LoVo (cell line): ENCODE measurements at regions not wholly inside any gene's neighbourhood (a gene's known extent, or its start where the extent isn't known, plus 50 kb on each side); places are given as distances from the start of the nearest gene placed in this dataset.

Source experiments
- DNase-seq: peaks from one replicate; pipeline ENCODE4 v3.0.0-alpha.2; 2016; ENCODE audit warnings: low spot score

DNA sequence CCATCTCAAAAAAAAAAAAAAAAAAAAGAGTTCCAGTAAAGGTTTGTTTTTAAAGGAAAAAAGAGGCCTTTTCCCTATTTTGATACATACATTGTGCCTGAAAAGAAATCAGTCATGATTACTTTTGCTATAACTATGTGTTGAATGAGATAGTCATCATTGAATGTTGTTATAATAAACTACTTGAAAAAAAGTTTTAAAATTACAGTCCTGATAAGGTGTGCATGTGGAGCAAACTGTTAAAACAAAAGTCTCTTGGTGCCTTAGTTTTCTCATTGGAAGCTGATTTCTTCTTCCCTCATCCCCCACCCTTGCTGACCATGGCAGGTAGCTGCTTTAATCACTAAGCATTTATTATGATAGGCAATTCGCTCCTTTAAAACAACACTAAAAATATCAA, 172.3 kb upstream of the TBCA start:
- DNase-seq, result no peak

- DNase-seq, result no peak
These were observed 170.9 kb upstream of the TBCA start for GRCh38 chr5:77947041-77947428.

GRCh38 chr5:77946381-77947040, 170.4 kb upstream of the TBCA start:
- DNase-seq, result no peak

DNA sequence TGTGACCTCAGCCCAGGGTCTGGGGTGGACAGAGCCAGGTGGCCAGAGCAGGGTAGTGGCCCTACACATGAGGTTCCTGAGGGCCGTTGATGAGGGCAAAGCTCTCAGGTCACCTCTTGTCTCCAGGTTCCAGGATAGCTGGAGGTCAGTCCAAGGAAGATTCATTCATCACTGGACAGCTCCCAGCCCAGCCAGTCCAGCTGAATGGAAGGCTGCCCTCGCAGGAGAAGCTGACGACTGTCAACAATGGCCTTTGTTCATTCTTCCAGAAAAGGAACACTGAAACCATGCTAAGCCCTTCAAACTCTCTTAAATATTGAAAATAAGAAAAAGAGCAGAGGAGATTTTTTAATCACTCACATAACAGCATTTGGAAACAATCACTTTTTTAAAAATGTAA, 169.7 kb upstream of the TBCA start:
- no peak for DNase-seq

DNA sequence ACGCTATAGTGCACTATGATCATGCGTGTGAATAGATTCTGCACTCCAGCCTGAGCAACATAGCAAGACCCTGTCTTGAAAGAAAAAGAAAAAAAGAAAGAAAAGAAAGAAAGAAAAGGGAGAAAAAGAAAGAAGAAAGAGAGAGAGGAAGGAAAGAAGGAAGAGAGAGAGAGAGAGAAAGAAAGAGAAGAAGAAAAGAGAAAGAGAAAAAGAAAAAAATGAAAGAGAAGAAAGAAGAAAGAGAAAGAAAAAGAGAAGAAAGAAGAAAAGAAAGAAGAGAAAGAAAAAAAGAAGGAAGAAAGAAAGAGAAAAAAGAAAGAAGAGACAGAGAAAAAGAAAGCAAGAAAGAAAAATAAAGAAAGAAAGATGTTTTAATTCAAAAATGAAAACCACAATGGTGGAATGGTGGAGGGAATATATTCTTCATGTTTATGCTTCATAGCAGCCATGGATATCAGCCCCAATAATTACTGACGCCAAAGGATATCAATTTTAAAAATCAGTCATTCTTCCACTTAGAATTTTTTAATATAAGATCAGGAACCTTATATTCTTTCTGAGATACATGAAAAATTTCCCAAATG, 168.7 kb upstream of the TBCA start:
- DNase-seq, result no peak

- DNase-seq, result no peak
These were observed 167.7 kb upstream of the TBCA start for GRCh38 chr5:77943851-77944250.

DNA sequence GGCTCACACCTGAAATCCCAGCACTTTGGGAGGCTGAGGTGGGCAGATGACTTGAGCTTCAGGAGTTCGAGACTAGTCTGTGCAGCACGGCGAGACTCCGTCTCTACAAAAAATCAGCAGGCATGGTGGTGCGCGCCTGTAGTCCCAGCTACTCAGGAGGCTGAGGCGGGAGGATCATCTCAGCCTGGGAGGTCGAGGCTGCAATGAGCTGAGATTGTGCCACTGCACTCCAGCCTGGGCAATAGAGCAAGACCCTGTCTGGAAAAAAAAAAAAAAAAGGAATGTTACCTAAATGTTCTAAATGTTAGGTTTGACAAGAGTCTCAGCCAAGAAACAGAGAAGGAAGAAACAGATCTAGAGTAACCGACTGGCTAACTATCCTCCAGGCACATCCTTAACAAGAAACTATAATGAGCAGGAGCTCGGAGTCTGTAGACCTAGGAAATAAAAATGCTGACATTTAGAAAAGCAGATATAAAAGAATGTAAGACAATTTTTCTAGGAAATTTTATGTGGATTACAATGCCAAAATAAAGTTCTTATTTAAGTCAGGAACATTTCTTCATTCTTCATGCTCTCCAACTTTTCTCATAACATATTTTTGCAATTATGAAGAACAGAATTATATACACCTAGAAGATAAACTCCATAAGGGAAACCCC, 166.6 kb upstream of the TBCA start:
- no peak for DNase-seq

DNA sequence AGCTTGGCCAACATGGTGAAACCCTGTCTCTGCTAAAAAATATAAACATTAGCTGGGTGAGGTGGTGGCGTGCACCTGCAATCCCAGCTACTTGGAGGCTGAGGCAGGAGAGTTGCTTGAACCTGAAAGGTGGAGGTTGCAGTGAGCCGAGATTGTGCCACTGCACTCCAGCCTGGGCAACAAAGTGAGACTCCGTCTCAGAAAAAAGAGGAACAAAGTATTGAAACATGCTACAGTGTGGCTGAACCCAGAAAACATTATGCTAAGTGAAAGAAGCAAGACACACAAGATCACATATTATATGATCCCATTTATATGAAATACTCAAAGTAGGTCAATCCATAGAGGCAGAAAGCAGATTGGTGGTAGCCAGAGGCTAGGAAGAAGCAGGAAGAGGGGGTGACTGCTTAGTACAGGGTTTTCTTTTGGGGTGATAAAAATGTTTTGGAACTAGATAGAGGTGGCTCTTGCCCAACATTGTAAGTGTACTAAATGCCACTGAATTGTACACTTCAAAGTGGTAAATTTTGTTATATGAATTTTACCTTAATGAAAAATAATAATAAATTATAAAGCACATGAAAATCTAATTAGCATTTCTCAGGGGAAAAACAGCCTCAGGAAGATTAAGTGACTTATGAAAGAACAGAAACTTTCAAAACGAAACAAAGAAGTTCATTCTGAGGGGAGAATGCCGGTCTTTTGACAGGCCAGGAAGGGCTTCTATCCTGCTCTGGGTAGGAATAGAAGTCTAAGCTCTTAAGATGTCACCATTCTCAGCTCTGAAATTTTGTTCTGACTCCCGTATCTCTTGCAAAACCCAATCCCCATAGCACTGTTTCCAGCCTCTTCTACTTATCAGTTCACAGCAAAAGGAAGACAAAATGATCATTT, 161.1 kb upstream of the TBCA start:
- no peak for DNase-seq

DNA sequence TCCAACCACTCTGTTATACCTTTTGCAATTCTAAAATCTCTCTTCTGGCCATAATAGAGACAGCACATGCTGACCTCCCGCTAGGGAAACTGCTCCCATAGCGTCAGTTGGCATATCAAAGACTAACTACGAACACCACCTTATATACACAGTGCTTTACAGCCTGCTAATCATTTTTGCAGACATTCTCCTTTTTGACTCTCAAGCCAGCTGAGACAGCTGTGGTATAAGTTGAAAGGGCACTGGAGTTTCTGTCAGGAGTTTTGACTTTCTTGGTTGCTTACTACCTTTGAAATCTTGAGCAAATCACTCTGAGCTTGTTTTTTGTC, 160.2 kb upstream of the TBCA start:
- DNase-seq, result no peak

- no peak for DNase-seq
These were observed 159.6 kb upstream of the TBCA start for GRCh38 chr5:77935506-77936364.

DNA sequence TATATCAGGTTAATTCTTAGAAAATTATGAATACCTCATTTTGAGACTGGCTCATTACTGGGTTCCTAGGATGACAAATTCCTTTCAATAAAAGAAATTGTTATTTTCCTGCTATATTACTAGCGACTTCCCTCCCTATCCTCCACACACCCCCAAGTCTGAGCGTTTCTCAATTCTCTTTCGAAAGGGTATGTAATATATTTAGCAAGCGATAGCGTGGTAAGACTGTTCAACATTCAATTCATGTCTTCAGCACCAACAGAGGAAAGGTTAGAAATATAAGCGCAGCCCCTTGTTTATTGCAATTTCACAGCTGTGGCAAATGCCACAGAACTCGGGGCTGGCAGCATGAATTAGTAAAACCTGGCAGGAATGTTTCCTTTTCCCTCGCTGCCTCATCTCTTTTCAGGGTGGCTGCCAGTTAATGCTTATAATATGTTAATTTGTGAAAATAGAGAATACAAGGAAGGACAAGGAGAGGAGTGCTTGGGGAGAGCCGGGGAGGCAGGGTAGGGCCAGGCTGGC, 152.7 kb upstream of the TBCA start:
- DNase-seq, result no peak

DNA sequence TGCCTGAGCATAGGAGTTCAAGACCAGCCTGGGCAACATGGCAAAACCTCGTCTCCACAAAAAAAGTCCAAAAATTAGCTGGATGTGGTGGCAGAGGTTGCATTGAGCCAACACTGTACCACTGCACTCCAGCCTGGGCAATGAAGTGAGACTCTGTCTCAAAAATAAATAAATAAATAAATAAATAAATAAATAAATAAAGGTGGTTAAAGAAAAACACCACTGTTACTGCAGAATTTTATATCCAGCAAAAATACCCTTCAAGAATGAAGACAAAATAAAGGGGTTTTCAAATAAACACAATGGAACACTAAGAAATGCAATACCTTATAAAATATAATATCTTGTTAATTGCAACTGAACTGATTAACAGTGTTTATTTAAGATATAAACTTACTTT, 150.2 kb upstream of the TBCA start:
- no peak for DNase-seq

DNA sequence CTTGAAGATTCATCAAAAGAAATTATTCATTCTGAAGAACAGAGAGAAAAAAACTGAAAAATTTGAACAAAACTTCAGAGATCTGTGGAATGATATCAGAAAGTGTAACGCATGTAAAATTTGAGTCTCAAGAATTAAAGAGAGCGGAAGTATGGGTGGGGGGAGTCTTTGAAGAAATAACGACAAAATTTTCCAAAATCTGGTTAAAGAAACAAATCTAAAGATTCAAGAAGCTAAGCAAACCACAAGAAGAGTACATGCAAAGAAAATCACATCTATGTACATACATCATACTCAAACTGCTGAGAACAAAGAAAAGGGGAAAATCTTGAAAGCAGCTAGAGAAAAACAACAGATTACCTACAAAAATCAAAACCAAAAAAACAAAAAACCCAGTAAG, 149.4 kb upstream of the TBCA start:
- no peak for DNase-seq

DNA sequence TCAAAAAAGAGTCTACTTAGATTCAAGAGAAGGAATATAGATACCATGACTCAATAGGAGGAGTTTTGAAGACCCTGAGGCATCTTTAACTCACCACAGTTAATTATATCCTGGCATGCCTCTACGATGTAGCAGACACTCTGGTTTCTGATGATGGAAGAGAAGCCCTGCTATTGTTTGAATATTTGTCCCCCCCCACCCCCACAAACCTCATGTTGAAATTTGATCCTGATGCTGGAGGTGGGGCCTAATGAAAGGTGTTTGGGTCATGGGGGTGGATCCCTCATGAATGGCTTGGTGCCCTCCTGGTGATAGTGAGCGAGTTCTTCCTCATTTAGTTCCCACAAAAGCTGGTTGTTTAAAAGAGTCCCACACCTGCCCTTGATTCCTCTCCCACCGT, 147.9 kb upstream of the TBCA start:
- DNase-seq, result no peak

GRCh38 chr5:77923666-77924065, 147.5 kb upstream of the TBCA start:
- DNase-seq, result no peak

DNA sequence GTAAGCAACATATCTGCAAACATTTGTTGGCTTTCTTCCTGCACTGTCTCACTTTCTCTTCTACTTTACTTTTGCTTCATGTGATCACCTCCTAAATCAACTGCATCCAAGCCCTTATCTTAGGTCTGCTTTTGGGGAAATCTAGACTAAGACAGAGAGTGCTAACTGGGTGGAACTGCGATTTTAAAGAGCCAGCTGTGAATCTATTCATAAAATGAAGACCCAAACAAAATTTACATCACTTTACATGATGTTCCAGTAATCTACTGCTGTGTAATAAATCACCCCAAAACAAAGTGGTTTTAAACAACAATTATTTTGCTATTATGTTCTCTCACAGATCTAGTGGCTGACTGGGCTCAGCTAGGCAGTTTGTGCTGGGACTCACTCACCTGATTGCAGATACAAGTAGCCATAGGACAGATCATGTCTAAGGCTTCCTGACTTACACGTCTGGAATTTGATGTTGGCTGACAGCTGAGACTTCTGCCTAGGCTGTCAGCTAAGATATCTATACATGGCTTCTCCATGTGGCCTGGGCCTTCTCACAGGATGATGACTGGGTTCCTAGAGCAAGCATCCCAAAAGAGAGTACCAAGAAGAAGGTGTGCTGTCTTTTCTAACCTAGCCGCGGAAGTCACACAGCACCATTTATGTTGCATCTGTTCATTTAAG, 145.1 kb upstream of the TBCA start:
- DNase-seq, result no peak

DNA sequence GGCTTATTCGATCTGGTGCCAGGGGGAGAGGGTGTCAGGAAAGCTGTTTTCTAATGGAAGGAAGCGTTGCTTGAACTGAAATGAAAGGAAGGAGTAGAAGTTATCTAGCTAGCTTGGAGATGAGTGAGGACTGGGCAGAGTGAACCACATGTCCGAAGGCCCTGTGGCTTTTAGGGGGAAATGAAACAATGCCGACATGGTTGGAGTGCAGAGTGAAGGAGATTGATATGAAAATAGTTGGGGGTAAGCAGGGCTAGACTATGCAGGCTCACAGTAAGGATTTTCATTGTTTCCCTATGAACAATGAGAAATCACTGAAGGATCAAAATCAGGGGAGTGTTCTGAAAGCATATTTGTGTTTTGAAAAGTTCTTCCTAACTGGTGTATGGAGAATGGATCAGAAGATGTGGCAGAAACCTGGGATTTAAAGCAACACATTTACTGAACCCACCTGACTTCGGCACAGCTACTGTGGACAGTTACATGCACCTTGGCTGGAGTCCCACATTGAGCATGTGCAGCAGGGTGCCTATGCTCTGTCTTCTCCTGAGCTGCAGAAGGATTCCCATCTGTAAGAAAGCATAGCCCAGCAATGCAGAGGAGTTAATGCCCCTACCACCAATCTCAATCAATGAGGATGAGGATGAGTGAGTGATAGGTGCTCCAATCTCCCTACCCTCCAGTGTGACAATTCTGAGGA, 144.4 kb upstream of the TBCA start:
- DNase-seq, result no peak

GRCh38 chr5:77915346-77915745, 139.2 kb upstream of the TBCA start:
- no peak for DNase-seq

- no peak for DNase-seq
These were observed 136.6 kb upstream of the TBCA start for GRCh38 chr5:77912721-77913120.

DNA sequence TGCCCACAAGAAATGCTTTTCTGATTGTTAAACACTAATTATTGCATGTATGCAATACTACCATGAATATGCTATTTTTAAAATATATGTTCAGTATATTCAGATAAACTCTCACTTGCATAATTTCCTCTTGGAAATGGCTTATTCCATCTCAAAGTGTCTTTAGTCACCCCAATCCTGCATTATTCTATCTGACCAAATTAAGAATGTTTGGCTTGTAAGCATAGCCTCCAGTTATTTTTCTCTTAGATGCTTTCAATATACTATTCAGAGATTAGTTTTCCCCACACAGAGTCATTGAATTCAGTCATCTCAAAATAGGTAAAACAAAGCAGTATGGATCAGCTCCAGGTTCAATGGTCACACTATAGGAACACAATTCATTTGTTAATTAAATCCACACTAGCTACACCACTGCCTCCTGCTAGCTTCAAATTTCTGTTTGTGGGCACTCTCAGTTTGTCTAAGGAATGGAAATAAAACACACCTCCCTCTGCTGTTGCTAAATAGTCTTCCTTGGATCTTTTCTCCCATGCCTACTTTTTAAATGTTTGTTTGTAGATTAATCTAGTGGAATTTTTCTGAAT, 134.6 kb upstream of the TBCA start:
- DNase-seq, result no peak
